Esophagus squamous epithelium (tissue), 4 donors: ENCODE measurements at regions not wholly inside any gene's neighbourhood (a gene's known extent, or its start where the extent isn't known, plus 50 kb on each side); places are given as distances from the start of the nearest gene placed in this dataset.

ENCODE experiments used
- POLR2A ChIP-seq, 4 donors: fragments of 450-650 bp; IDR thresholded peaks; one replicate each; pipeline ENCODE4 v1.6.1; 2017; ENCODE audit warnings: antibody characterized with exemption in 4 of 4, mild to moderate bottlenecking in 4 of 4, moderate library complexity in 3 of 4
- TF ChIP-seq, protein P1 (sequence below), 6 experiments: fragments of 450-650 bp in 4 of 6; fragments of 200-600 bp in 2 of 6; sonication (generic) in 2 of 6; IDR thresholded peaks; one replicate each; pipeline ENCODE4 v1.5.1; 2016 to 2019; ENCODE audit warnings: antibody characterized with exemption in 6 of 6, mild to moderate bottlenecking in 4 of 6, moderate library complexity in 4 of 6

DNA sequence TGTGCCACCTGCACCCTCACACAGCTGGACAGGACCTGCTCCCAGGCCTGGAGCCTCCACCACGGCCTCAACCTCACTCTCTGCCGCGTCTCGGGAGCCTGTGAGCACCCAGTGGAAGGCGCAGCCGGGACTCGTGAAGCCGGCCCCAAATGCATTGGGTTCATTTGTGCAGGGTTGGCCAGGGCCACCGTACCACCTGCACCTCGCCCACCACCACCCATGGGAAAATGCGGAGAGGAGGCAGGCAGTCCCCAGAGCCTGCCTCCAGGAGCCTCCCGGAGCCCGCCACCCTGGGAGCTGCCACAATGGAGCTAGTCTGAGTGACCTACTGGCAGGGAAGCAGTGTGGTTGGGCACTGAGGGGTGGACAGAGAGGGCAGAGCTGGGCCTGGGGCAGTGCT is 62.5 kb upstream of the HRH1 start:
- TF ChIP-seq, protein P1, sequence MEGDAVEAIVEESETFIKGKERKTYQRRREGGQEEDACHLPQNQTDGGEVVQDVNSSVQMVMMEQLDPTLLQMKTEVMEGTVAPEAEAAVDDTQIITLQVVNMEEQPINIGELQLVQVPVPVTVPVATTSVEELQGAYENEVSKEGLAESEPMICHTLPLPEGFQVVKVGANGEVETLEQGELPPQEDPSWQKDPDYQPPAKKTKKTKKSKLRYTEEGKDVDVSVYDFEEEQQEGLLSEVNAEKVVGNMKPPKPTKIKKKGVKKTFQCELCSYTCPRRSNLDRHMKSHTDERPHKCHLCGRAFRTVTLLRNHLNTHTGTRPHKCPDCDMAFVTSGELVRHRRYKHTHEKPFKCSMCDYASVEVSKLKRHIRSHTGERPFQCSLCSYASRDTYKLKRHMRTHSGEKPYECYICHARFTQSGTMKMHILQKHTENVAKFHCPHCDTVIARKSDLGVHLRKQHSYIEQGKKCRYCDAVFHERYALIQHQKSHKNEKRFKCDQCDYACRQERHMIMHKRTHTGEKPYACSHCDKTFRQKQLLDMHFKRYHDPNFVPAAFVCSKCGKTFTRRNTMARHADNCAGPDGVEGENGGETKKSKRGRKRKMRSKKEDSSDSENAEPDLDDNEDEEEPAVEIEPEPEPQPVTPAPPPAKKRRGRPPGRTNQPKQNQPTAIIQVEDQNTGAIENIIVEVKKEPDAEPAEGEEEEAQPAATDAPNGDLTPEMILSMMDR (IDR thresholded peaks at IDR 0.05), result no peak
- TF ChIP-seq POLR2A (IDR thresholded peaks at IDR 0.05), result no peak
